CD4-positive, alpha-beta T cell treated with Interleukin-4 for 4 hours (primary cell): ENCODE measurements at regions not wholly inside any gene's neighbourhood (a gene's known extent, or its start where the extent isn't known, plus 50 kb on each side); places are given as distances from the start of the nearest gene placed in this dataset.

Experiments used
- DNase-seq: peaks from one replicate; pipeline ENCODE4 v3.0.0-alpha.2; 2020

GRCh38 chr6:54646069-54646950, 200.3 kb upstream of the FAM83B start:
- no peak for DNase-seq

DNA sequence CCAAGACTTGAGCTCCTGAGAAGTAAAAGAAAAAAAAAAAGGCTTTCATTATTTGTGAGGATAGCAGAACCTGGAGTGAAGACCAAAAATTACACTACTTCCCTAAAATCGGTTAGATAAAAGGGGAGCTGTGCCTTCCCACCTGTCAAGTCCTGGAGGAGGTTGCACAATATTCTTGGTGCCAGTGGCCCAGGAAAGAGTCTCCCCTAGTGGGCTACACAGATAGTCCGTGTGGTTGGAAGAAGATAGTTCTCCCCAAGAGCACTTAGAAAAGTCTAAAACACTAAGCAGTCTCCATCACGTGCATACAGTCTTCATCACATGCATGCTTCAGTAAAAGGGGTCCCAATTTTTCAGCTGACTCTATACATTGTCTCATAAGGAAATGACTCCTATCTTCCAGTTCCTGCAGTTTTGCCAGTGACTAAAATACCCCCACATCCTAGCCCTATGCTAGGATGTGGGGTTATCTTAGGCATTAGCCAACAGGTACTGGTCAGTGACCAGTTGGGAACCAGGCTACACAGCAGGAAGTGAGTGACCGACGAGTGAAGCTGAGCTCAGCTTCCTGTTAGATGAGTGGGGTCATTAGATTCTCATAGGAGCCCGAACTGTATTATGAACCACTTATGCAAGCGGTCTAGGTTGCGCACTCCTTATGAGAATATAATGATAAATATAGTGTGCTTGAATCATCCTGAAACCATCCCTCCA, 199.5 kb upstream of the FAM83B start:
- DNase-seq: no peak

DNA sequence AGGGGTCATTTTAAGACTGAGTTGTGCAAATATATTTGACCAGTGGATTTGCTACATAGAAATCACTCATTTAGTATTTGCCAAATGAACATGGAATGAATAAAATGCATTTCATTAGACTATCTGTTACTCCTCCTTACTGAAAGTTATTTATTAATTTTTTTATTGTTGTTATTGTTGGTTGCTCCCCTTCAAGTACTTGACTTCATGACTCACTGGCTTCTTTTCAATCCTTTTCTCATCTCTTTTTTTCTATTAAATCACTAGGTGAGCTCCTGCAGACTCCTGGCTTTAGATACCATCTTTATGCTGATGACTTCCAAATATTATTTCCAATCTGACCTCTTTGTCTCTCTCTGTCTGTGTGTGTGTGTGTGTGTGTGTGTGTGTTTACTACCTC, 192.2 kb upstream of the FAM83B start:
- DNase-seq: no peak

GRCh38 chr6:54655162-54655561, 191.4 kb upstream of the FAM83B start:
- DNase-seq: no peak

GRCh38 chr6:54665278-54665677, 181.3 kb upstream of the FAM83B start:
- DNase-seq: no peak

DNA sequence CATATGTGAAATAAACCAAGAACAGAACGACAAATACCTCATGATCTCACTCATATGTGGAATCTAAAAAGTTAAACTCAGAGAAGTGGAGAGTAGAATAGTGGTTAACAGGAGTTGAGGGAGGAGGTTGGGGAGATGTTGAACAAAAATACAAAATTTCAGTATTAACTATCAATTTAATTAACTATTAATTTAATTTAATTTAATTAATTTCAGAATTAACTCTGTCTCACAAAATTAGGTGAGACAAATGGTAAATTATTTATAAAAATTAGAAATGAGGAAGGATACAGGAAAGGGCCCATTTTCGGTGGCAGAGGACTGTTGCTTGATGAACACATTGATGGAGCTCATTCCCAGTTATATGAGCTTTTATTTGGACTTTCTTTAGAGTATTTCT, 166.0 kb upstream of the FAM83B start:
- no peak for DNase-seq

- DNase-seq: no peak
These were observed 165.3 kb upstream of the FAM83B start for GRCh38 chr6:54681267-54681666.

DNA sequence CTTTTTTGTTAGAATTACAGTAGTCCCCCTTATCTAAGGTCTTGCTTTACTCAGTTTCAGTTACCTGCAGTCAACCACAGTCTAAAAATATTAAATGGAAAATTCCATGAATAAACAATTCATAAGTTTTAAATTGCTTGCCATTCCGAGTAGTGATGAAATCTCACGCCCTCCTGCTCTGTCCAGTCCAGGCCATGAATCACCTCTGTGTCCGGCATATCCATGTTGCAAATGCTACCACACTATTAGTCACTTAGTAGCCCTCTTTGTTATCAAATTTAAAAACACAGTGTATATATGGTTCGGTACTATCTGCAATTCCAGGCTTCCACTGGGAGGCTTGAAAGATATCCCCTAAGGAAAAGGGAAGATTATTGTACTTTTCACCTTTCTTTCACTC, 164.6 kb upstream of the FAM83B start:
- no peak for DNase-seq

DNA sequence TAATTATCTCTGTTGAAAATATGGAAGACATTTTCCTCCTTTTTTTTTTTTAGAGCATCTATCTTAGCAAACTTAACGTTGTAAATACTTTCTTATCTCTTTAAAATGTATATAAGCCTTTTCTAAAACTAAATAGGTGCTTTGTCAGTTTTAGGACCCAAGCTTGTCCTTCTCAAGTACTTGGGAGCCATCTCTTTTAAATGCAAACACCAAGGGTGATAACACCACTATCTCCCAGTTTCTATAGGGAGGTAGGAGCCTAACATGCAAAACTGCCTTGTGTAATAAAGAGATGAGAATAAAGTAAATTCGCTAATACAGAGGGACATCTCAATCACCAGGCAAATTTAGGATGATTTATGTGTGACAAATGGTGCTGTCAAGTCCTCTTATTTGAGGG, 157.0 kb upstream of the FAM83B start:
- no peak for DNase-seq

DNA sequence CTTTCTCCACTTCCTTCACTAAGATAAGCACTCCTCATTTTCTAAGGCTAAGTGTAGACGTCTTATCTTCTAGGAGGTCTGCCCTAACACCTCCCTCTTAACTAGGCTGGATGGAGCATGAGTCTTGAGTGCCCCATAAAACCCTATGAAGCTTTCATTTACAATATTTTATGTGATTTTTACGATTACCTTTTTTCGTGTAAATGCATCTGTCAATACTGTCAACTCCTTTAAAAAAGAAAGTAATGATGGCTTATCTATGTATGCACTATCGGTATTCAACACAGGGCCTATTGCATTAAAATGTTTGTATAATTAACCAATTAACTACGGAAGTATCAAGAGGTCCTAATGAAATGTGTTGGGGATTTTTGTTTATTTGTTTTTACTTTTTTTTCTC, 156.0 kb upstream of the FAM83B start:
- DNase-seq: no peak

DNA sequence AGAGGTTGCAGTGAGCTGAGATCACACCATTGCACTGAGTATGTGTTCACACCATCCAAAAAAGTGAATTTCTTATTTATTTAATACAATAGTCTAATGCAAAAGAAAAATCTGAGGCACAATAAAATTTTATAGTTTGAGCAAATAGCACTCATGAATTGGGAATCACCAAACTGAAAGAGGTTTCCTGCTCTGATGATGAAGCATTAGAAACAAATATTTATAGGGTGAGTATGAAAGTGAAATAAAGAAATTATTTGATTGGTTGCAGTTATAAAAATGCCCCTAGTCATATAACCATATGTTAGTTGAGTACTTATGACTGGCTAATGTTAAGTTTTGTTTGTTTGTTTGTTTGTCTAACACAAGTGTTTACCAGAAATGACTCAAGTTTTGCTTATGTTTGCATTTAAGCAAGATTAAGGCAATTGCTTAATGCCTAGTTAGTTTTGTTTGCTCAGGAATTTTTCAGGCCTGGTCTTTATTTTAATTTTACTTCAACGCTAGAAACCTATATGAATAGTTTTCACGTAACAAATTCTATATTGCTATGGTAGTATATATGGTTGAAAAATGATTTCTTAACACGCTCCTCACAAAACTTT, 151.5 kb upstream of the FAM83B start:
- no peak for DNase-seq

DNA sequence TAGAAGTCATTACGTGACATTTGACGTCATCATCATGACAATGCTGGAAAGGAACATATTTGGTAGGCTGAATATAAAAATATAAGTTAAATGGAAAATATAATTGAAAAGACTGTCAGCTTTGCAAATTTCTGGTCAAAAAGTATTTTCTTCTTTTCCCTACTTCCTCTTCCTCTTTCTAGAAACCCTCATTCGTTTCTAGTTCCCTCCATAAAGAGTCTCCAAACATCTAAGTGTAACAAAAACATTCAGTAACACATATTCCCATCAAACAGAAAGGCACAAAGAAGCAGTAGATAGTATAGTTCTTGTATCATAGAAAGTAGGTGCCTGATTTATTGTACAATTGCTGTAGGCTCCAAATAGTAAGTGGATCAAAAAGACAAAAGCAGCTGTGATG, 150.8 kb upstream of the FAM83B start:
- DNase-seq: no peak

DNA sequence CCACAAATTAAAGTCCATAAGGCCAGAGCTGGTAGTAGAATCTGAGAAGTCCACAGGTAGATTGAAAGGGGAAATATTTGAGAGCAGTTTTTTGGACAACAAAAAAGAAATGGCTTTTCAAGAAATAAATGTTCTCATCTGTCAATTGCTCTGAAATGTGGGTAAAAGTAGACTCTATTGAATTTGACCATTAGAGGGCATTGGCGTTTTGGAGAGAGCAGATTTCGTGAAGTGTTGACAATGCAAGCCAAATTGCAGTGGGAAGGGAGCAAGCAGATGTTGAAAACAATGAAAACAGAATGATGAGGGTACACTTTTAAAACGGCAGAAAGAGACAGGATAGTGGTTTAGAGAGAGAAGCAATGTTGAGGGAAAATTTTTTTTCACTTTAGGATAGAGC, 149.1 kb upstream of the FAM83B start:
- DNase-seq: no peak

DNA sequence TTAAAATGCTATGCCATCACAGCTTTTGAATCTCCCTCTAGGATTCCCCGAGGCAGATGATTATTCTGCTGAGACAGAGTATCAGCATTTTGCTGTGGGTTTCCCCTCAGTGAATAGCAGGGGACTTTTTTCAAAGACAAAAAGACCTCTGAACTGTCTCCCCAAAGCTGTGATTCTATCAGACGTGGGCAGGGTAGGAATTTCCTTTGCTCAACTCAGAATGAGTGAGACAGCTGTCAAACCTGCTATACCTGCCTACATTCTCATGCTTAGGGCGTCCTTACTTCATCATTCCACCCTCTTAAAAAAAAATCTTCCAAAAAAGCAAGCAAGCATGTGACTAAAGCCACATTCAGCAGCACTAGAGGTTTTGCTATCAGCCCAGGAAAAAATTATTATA, 147.6 kb upstream of the FAM83B start:
- no peak for DNase-seq

DNA sequence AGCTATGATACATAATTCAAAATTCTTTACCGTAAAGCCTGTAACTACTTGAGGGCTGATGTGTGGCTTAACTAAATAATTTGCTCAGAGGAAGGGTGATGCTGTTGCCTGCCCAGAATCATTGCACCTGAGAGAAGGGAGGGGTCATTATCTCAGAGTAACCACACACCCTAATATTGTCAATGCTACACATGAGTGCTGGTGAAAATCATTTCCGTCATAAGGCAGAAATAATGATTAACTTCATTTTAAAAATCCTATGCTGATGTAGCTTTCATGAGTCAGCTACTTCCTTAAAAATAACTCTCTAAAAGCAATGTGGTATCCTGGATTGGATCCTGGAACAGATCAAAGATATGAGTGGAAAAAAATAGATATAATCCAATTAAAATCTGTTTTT, 146.4 kb upstream of the FAM83B start:
- no peak for DNase-seq

- no peak for DNase-seq
These were observed 143.8 kb upstream of the FAM83B start for GRCh38 chr6:54702772-54703171.

DNA sequence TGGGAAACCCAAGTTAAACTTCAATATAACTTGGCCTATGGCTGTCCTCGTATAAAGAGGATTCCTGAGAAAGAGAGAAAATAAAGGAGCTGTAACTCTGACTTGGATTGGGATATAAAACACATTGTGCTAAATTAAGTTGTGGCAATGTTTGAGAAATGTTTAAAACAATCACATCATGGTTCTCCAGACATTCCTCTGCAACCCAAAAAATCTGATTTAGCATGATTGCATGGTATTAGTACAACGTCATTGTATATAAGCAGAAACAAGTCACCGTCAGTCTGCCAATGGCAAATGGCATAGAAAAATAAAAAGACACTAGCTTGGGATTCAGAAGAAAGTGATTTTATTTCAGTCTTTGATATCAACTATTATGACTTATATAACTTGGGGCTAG, 140.2 kb upstream of the FAM83B start:
- DNase-seq: no peak

DNA sequence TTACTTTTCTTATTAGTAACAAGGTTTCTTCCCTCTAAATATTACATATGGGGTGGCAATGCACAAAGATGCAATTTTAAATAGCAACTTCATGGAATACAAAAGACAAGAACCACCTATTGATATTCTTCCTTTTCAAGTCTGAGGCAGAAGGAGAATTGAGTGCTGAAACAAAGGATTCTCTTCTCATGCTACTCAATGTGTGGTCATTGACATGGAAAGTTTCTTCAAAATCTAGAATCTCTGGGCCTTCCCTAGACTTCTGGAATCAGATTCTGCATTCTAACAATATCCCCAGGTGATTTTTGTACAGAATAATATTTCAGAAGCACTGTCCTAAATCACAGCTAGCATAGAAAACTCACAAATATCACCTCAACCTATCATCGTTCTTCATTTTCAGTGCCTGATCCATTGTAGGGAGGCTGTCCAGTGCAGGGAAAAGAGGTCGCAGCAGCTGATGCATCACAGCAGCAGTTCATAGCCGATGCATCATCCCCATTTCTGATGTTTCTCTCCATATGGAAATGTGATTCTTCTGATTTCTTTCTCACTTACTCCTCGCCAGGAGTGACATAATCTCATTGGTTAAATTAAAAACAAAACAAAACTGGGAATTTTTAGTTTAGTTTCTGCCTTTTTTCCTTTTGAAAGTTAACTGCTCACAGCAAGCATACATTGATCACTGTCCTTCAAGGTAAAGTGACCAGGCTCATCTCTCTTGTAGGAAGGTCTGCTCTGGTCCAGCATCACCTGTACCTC, 139.5 kb upstream of the FAM83B start:
- no peak for DNase-seq

DNA sequence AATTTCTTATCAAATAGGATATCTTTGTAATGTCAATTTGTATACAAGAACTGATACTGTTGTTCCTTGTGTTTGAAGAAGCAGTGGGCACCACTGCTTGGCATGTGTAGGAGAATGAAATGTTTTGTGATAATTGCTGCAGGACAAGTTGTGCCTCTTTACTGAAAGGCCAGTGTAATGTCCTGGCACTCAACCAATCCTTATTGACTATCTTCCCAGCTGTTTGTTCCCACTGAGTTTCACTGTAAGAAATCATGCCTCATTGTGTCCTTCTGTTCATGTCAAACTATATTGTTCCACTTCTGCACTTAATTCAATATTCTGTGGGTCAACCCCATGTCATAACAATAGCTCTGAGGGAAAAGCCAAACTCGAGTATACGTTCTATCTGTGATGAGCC, 136.1 kb upstream of the FAM83B start:
- DNase-seq: no peak

DNA sequence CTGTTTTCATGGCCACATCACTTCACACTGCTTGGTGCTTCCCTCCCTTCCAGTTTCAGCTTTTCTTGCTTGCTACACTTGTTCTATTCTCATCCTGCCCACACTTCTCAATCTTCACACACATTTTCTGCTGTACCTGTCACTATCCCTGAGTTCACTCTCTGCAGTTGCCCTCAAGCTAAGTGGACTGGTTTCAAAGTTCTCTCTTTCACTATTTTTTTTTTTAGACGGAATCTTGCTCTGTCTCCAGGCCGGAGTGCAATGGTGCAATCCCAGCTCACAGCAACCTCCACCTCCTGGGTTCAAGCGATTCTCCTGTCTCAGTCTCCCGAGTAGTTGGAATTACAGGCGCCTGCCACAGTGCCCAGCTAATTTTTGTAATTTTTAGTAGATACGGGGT, 130.6 kb upstream of the FAM83B start:
- no peak for DNase-seq

DNA sequence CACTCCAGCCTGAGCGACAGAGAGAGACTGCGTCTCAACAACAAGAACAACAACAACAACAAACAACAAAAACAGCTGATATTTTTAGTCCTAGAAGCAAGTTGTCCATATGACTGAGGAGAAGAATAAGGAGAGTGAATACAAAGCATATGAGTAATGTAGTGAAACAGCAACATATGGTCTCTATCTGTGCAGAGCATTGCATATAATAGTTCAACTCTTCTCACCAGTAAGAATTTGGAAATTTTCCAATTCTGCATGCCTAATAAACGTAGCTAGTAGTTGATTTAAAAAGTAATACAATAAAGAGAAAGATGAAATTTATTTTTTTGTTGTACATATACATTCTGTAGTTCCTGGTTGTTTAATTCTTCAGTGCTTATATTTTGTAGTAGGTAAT, 129.7 kb upstream of the FAM83B start:
- DNase-seq: no peak

DNA sequence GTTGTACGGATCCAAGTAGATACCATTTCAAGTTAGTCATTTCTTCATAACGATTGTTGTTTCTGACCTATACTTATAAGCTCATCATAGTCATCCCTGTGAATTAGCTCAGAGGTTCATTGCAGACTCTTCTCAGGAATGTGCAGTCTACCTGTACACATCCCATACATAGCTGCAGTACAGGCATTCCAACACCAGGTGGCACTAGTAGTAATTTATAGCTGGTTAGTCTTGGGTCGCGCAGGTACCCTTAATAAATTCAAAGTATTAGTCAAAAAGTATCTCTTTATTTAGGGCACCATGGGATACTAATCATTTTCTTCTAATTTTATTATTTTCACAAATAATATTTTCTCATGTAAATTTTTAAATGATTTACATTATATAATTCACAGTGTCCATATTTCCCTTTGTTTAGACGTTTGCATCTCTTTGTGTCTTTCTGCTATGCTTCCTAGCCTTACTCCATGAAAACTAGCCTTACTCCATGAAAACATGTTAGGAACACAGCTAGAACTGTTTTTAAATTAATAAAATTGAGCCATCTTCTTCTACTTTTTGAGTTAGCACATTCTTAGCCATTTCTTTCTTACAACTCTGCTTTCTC, 128.6 kb upstream of the FAM83B start:
- peak; percentile 22 for DNase-seq

- DNase-seq: no peak
These were observed 128.0 kb upstream of the FAM83B start for GRCh38 chr6:54718541-54719023.
